PC-3 (cell line): ENCODE measurements at regions not wholly inside any gene's neighbourhood (a gene's known extent, or its start where the extent isn't known, plus 50 kb on each side); places are given as distances from the start of the nearest gene placed in this dataset.

Experiments used
- ATAC-seq: fragments of 200-7000 bp; cut with Tn5 transposase; 2 replicates; pipeline ENCODE4 v1.9.1; 2020; ENCODE audit warnings: mild to moderate bottlenecking, moderate library complexity
- BruUV-seq: library from RNA; stranded (reverse); fragments of 400-500 nt; replicated peaks from 2 replicates; lab custom pipeline; 2021; lab: Mats Ljungman, UMichigan
- CTCF ChIA-PET: fragments of 300-600 bp; sonication (Branson Sonifier 250); formaldehyde crosslinking; loops from one replicate; lab custom pipeline; 2022; ENCODE audit warnings: antibody characterized with exemption; lab: Charles Lee
- POLR2A ChIA-PET: fragments of 300-600 bp; sonication (Branson Sonifier 250); formaldehyde crosslinking; loops from one replicate; lab custom pipeline; 2022; ENCODE audit warnings: antibody characterized with exemption; ENCODE audit not compliant: unreplicated experiment; lab: Charles Lee
- DNase-seq: peaks from one replicate; pipeline ENCODE4 v3.0.0-alpha.2; 2015
- H2AFZ ChIP-seq: fragments of 300-600 bp; sonication (generic); 2 replicates; pipeline ENCODE4 v1.6.0; 2016; ENCODE audit warnings: antibody characterized with exemption, low read length
- H3F3A ChIP-seq: fragments of 300-600 bp; sonication (generic); one replicate; pipeline ENCODE4 v1.6.0; 2017; ENCODE audit warnings: antibody characterized with exemption, low read length, control low read depth, mild to moderate bottlenecking; ENCODE audit not compliant: unreplicated experiment
- H3K27ac ChIP-seq: fragments of 300-600 bp; sonication (generic); 2 replicates; pipeline ENCODE4 v1.5.1; 2016; ENCODE audit warnings: mild to moderate bottlenecking, low read length
- H3K27me3 ChIP-seq: fragments of 300-600 bp; sonication (generic); 2 replicates; pipeline ENCODE4 v1.6.1; 2016; ENCODE audit warnings: low read length, mixed read lengths
- H3K36me3 ChIP-seq: fragments of 300-600 bp; sonication (generic); 2 replicates; pipeline ENCODE4 v1.6.1; 2016; ENCODE audit warnings: low read depth, mixed run types, low read length, mixed read lengths
- H3K4me1 ChIP-seq: fragments of 300-600 bp; sonication (generic); 2 replicates; pipeline ENCODE4 v1.5.1; 2016; ENCODE audit warnings: low read length; ENCODE audit not compliant: insufficient read depth
- H3K4me2 ChIP-seq: fragments of 300-600 bp; sonication (generic); 2 replicates; pipeline ENCODE4 v1.6.0; 2016; ENCODE audit warnings: low read length
- H3K4me3 ChIP-seq: fragments of 300-600 bp; sonication (generic); 2 replicates; pipeline ENCODE4 v1.5.1; 2016; ENCODE audit warnings: mild to moderate bottlenecking, low read length, mixed read lengths
- H3K79me2 ChIP-seq: fragments of 300-600 bp; sonication (generic); 2 replicates; pipeline ENCODE4 v1.6.1; 2017; ENCODE audit warnings: low read length, mixed read lengths
- H3K9ac ChIP-seq: fragments of 300-600 bp; sonication (generic); 2 replicates; pipeline ENCODE4 v1.6.0; 2016; ENCODE audit warnings: mild to moderate bottlenecking, low read length
- H3K9me2 ChIP-seq: fragments of 300-600 bp; sonication (generic); replicated peaks from 2 replicates; pipeline ENCODE4 v1.6.1; 2016; ENCODE audit warnings: mixed run types, low read length, mixed read lengths
- H3K9me3 ChIP-seq: fragments of 300-600 bp; sonication (generic); 2 replicates; pipeline ENCODE4 v1.6.1; 2016; ENCODE audit warnings: low read length, mixed read lengths
- H4K20me1 ChIP-seq: fragments of 300-600 bp; sonication (generic); 2 replicates; pipeline ENCODE4 v1.6.1; 2016; ENCODE audit warnings: low read length, mixed read lengths
- CTCF ChIP-seq: fragments of 300-600 bp; sonication (generic); conservative IDR thresholded peaks from 2 replicates; pipeline ENCODE4 v1.5.1; 2017; ENCODE audit warnings: antibody characterized with exemption, low read depth, mild to moderate bottlenecking, low read length
- EZH2 ChIP-seq: fragments of 300-600 bp; sonication (generic); IDR thresholded peaks from one replicate; pipeline ENCODE4 v1.6.1; 2017; ENCODE audit warnings: antibody characterized with exemption, mild to moderate bottlenecking, low read length; ENCODE audit not compliant: unreplicated experiment
- EZH2phosphoT487 ChIP-seq: fragments of 300-600 bp; sonication (generic); IDR thresholded peaks from 2 replicates; pipeline ENCODE4 v1.6.1; 2018; ENCODE audit warnings: mild to moderate bottlenecking, antibody characterized with exemption, low read length, borderline replicate concordance
- intact Hi-C: fragments of 100-400 bp; cut with micrococcal nuclease; formaldehyde crosslinking; loops from 2 replicates; pipeline ENCODE4 v1.9.0; 2023

GRCh38 chr14:88947646-88948598, 123.5 kb downstream of the TTC8 start:
- intact Hi-C loops = no loop called here
- H3K36me3 ChIP-seq = no peaks in the 10 kb centered on the region
- ChIA-PET POLR2A (no interaction called here), CTCF (no interaction called here)
- H4K20me1 ChIP-seq = no peaks in the 10 kb centered on the region
- H3K4me3 ChIP-seq = no peak overlapping the region
- no peaks in the 10 kb centered on the region for H3K9me2 ChIP-seq
- TF ChIP-seq EZH2phosphoT487 (no peak), EZH2 (no peak), CTCF (no peak)
- H3F3A ChIP-seq = no peaks in the 10 kb centered on the region
- H3K9me3 ChIP-seq = peaks cover 4% of the 10 kb centered on the region; the same call in 1 of the 2 replicates
- H3K27me3 ChIP-seq = no peaks in the 10 kb centered on the region
- H2AFZ ChIP-seq = no peak overlapping the region
- H3K4me2 ChIP-seq = no peak overlapping the region
- BruUV-seq = no TSS peak
- no peaks in the 10 kb centered on the region for H3K4me1 ChIP-seq
- no peaks in the 10 kb centered on the region for H3K79me2 ChIP-seq
- no peak for DNase-seq
- no peak overlapping the region for H3K27ac ChIP-seq
- no peak overlapping the region for H3K9ac ChIP-seq
- no peak for ATAC-seq

- no peaks in the 10 kb centered on the region for H3K9me2 ChIP-seq
- no peak for ATAC-seq
- H3K4me3 ChIP-seq = no peak overlapping the region
- ChIA-PET POLR2A (no interaction called here), CTCF (no interaction called here)
- H3K9me3 ChIP-seq = peaks cover 4% of the 10 kb centered on the region; the same call in 1 of the 2 replicates
- H3F3A ChIP-seq = no peaks in the 10 kb centered on the region
- no peaks in the 10 kb centered on the region for H3K79me2 ChIP-seq
- no peak overlapping the region for H3K9ac ChIP-seq
- no peaks in the 10 kb centered on the region for H3K27me3 ChIP-seq
- no peak overlapping the region for H2AFZ ChIP-seq
- no peaks in the 10 kb centered on the region for H3K36me3 ChIP-seq
- no TSS peak for BruUV-seq
- H3K4me1 ChIP-seq = no peaks in the 10 kb centered on the region
- intact Hi-C loops = no loop called here
- TF ChIP-seq CTCF (no peak), EZH2 (no peak), EZH2phosphoT487 (no peak)
- no peaks in the 10 kb centered on the region for H4K20me1 ChIP-seq
- no peak overlapping the region for H3K4me2 ChIP-seq
- H3K27ac ChIP-seq = no peak overlapping the region
- DNase-seq = no peak
Measured at GRCh38 chr14:88950069-88950468, 125.6 kb downstream of the TTC8 start.

- no peak overlapping the region for H3K4me2 ChIP-seq
- no peaks in the 10 kb centered on the region for H3K36me3 ChIP-seq
- no peak overlapping the region for H3K4me3 ChIP-seq
- peaks cover 4% of the 10 kb centered on the region; the same call in 1 of the 2 replicates for H3K9me3 ChIP-seq
- no peaks in the 10 kb centered on the region for H4K20me1 ChIP-seq
- DNase-seq = no peak
- no peaks in the 10 kb centered on the region for H3K9me2 ChIP-seq
- ChIA-PET CTCF (no interaction called here), POLR2A (no interaction called here)
- no peak for TF ChIP-seq EZH2phosphoT487
- no peak for TF ChIP-seq EZH2
- TF ChIP-seq CTCF = no peak
- BruUV-seq = no TSS peak
- no peaks in the 10 kb centered on the region for H3K4me1 ChIP-seq
- H3K79me2 ChIP-seq = no peaks in the 10 kb centered on the region
- no peak overlapping the region for H3K27ac ChIP-seq
- ATAC-seq = no peak
- no peaks in the 10 kb centered on the region for H3K27me3 ChIP-seq
- H3K9ac ChIP-seq = no peak overlapping the region
- H3F3A ChIP-seq = no peaks in the 10 kb centered on the region
- no peak overlapping the region for H2AFZ ChIP-seq
- intact Hi-C loops = no loop called here
Measured at GRCh38 chr14:88951370-88951769, 126.9 kb downstream of the TTC8 start.
